CD14-positive monocyte (primary cell): ENCODE measurements at regions not wholly inside any gene's neighbourhood (a gene's known extent, or its start where the extent isn't known, plus 50 kb on each side); places are given as distances from the start of the nearest gene placed in this dataset.

Source experiments
- DNase-seq, 3 donors: peaks; one replicate each; pipeline ENCODE4 v3.0.0-alpha.2; 2011 to 2022
- H2AFZ ChIP-seq: 2 replicates; pipeline ENCODE4 v1.6.0; 2012; ENCODE audit warnings: mild to moderate bottlenecking, low read depth, low read length, inconsistent platforms; ENCODE audit not compliant: insufficient read depth, poor library complexity, severe bottlenecking
- H3K27ac ChIP-seq, 2 donors: 1 replicate in 1 of 2; 2 replicates in 1 of 2; pipeline ENCODE4 v1.5.1; 2012 to 2013; ENCODE audit warnings: low read length in 2 of 2, control low read depth in 1 of 2, inconsistent platforms in 1 of 2, low read depth in 1 of 2, mild to moderate bottlenecking in 1 of 2
- H3K27me3 ChIP-seq, 2 donors: one replicate each; pipeline versions ENCODE4 v1.6.0 to v1.6.1; 2011 to 2013; ENCODE audit warnings: low read length in 2 of 2; ENCODE audit not compliant: control insufficient read depth in 2 of 2, insufficient read depth in 2 of 2
- H3K36me3 ChIP-seq, 2 donors: replicated peaks in 1 of 2; 1 replicate in 1 of 2; 2 replicates in 1 of 2; pipeline versions ENCODE4 v1.5.1 to v1.6.1; 2012 to 2013; ENCODE audit warnings: low read length in 2 of 2, control low read depth in 1 of 2, inconsistent platforms in 1 of 2, mild to moderate bottlenecking in 1 of 2; ENCODE audit not compliant: insufficient read depth in 2 of 2, control insufficient read depth in 1 of 2
- H3K4me1 ChIP-seq, 2 donors: 1 replicate in 1 of 2; 2 replicates in 1 of 2; pipeline versions ENCODE4 v1.5.1 to v1.6.1; 2012 to 2013; ENCODE audit warnings: low read length in 2 of 2, control low read depth in 1 of 2, inconsistent platforms in 1 of 2, mild to moderate bottlenecking in 1 of 2, moderate library complexity in 1 of 2; ENCODE audit not compliant: insufficient read depth in 2 of 2, control insufficient read depth in 1 of 2
- H3K4me2 ChIP-seq: replicated peaks from 2 replicates; pipeline ENCODE3; 2012; ENCODE audit warnings: low read length, moderate library complexity, mild to moderate bottlenecking; ENCODE audit not compliant: poor library complexity, severe bottlenecking; ENCODE audit errors: extremely low read depth
- H3K4me3 ChIP-seq, 3 experiments: fragments of 200-600 bp in 1 of 3; sonication (generic) in 1 of 3; replicated peaks in 1 of 3; 1 replicate in 2 of 3; 2 replicates in 1 of 3; pipeline ENCODE4 v1.5.1; 2011 to 2013; ENCODE audit warnings: low read length in 3 of 3, mild to moderate bottlenecking in 3 of 3, control low read depth in 2 of 3, low read depth in 2 of 3, inconsistent platforms in 1 of 3, moderate library complexity in 1 of 3
- H3K79me2 ChIP-seq: 2 replicates; pipeline ENCODE4 v1.6.0; 2012; ENCODE audit warnings: mild to moderate bottlenecking, control low read depth, inconsistent platforms, low read length, moderate library complexity; ENCODE audit not compliant: insufficient read depth
- H3K9ac ChIP-seq: 2 replicates; pipeline ENCODE4 v1.6.0; 2017; ENCODE audit warnings: low read length, mild to moderate bottlenecking; ENCODE audit not compliant: insufficient read depth, poor library complexity, severe bottlenecking
- H3K9me3 ChIP-seq, 2 donors: replicated peaks in 1 of 2; 1 replicate in 1 of 2; 2 replicates in 1 of 2; pipeline versions ENCODE4 v1.5.1 to v1.6.1; 2012 to 2013; ENCODE audit warnings: low read length in 2 of 2, control low read depth in 1 of 2; ENCODE audit not compliant: control insufficient read depth in 1 of 2, insufficient read depth in 1 of 2
- H4K20me1 ChIP-seq: 2 replicates; pipeline ENCODE4 v1.6.0; 2012; ENCODE audit warnings: mild to moderate bottlenecking, low read length, control low read depth, moderate library complexity; ENCODE audit not compliant: insufficient read depth
- H3K27ac Mint-ChIP-seq, 7 donors: one replicate each; pipeline ENCODE4 v1.8.0; 2020; ENCODE audit warnings: mild to moderate bottlenecking in 7 of 7, mixed read lengths in 7 of 7, moderate library complexity in 6 of 7, inconsistent platforms in 2 of 7
- H3K27me3 Mint-ChIP-seq, 3 donors: one replicate each; pipeline ENCODE4 v1.8.0; 2021 to 2022; ENCODE audit warnings: low read depth in 3 of 3, mild to moderate bottlenecking in 3 of 3, mixed read lengths in 3 of 3, moderate library complexity in 3 of 3, inconsistent platforms in 1 of 3
- H3K36me3 Mint-ChIP-seq, 2 donors: one replicate each; pipeline ENCODE4 v1.8.0; 2020; ENCODE audit warnings: mixed read lengths in 2 of 2, inconsistent platforms in 1 of 2, mild to moderate bottlenecking in 1 of 2
- H3K4me1 Mint-ChIP-seq: one replicate; pipeline ENCODE4 v1.8.0; 2020; ENCODE audit warnings: mild to moderate bottlenecking, mixed read lengths
- H3K4me3 Mint-ChIP-seq, 2 donors: one replicate each; pipeline ENCODE4 v1.8.0; 2020; ENCODE audit warnings: mild to moderate bottlenecking in 2 of 2, mixed read lengths in 2 of 2, moderate library complexity in 1 of 2
- H3K9me3 Mint-ChIP-seq, 7 donors: one replicate each; pipeline ENCODE4 v1.8.0; 2020 to 2022; ENCODE audit warnings: mixed read lengths in 7 of 7, mild to moderate bottlenecking in 6 of 7, moderate library complexity in 6 of 7, inconsistent platforms in 2 of 7
- CTCF ChIP-seq: fragments of 200-600 bp; IDR thresholded peaks from one replicate; pipeline ENCODE4 v1.8.0; 2022; ENCODE audit warnings: antibody characterized with exemption, mild to moderate bottlenecking
- WGBS: methylation state at CpG from one replicate; pipeline ENCODE4 v1.1.5; 2013; ENCODE audit warnings: missing lambda C conversion rate; ENCODE audit not compliant: insufficient coverage; 5-methylcytosine and 5-hydroxymethylcytosine counted together
- intact Hi-C, 2 donors: fragments of 100-400 bp; cut with micrococcal nuclease; formaldehyde crosslinking; loops; one replicate each; pipeline versions ENCODE4 v1.15.0 to v1.15.1; 2023

- H3K36me3 ChIP-seq, result no peaks in the 10 kb centered on the region
- no peak overlapping the region for H3K4me2 ChIP-seq
- DNase-seq, result no peak
- TF ChIP-seq CTCF, result no peak
- no peaks in the 10 kb centered on the region for H3K9me3 ChIP-seq
- Mint-ChIP-seq H3K4me3 (no peak overlapping the region), H3K36me3 (no peaks in the 10 kb centered on the region), H3K4me1 (no peaks in the 10 kb centered on the region), H3K27me3 (peaks cover 0 to 2% (median 1%) of the 10 kb centered on the region in 3 donors), H3K27ac (no peak overlapping the region), H3K9me3 (peaks cover 0 to 5% (median 1%) of the 10 kb centered on the region in 7 donors)
- no peak overlapping the region for H2AFZ ChIP-seq
- H3K27me3 ChIP-seq, result no peaks in the 10 kb centered on the region
- no peak overlapping the region for H3K9ac ChIP-seq
- no peak overlapping the region for H3K27ac ChIP-seq
- intact Hi-C loops, result no loop called here
- no peak overlapping the region for H3K4me3 ChIP-seq
- no peaks in the 10 kb centered on the region for H4K20me1 ChIP-seq
- WGBS, result no CpG with 5 or more reads among the region's 4 CpGs
- H3K4me1 ChIP-seq, result no peaks in the 10 kb centered on the region
- no peaks in the 10 kb centered on the region for H3K79me2 ChIP-seq
Measured at GRCh38 chr16:49067776-49068175, 213.9 kb downstream of the CBLN1 start.

- Mint-ChIP-seq H3K9me3 (peaks cover 0 to 1% (median 0%) of the 10 kb centered on the region in 7 donors), H3K4me1 (no peaks in the 10 kb centered on the region), H3K27me3 (no peaks in the 10 kb centered on the region), H3K27ac (no peak overlapping the region), H3K4me3 (no peak overlapping the region), H3K36me3 (no peaks in the 10 kb centered on the region)
- H3K79me2 ChIP-seq, result no peaks in the 10 kb centered on the region
- no peaks in the 10 kb centered on the region for H4K20me1 ChIP-seq
- intact Hi-C loops, result no loop called here
- H3K4me3 ChIP-seq, result no peak overlapping the region
- H3K4me1 ChIP-seq, result no peaks in the 10 kb centered on the region
- H3K36me3 ChIP-seq, result no peaks in the 10 kb centered on the region
- no peak for TF ChIP-seq CTCF
- H3K27ac ChIP-seq, result no peak overlapping the region
- no peak overlapping the region for H3K9ac ChIP-seq
- no peaks in the 10 kb centered on the region for H3K9me3 ChIP-seq
- no peak overlapping the region for H3K4me2 ChIP-seq
- H2AFZ ChIP-seq, result no peak overlapping the region
- no CpG with 5 or more reads among the region's 3 CpGs for whole genome bisulfite sequencing
- H3K27me3 ChIP-seq, result no peaks in the 10 kb centered on the region
- DNase-seq, result no peak
Measured at GRCh38 chr16:49061137-49061714, 220.4 kb downstream of the CBLN1 start.
